Nephron (organoid): ENCODE measurements at regions not wholly inside any gene's neighbourhood (a gene's known extent, or its start where the extent isn't known, plus 50 kb on each side); places are given as distances from the start of the nearest gene placed in this dataset.
"Not testable (repeated sequence)": the region's sequence is repeated elsewhere in the genome, so short reads cannot be mapped to it uniquely, and the experiment has no call there.

ENCODE experiments used
- H3K27ac Mint-ChIP-seq, 3 experiments: 2 replicates each; pipeline ENCODE4 v1.8.0; 2020; ENCODE audit warnings: mixed read lengths in 3 of 3, mild to moderate bottlenecking in 2 of 3, moderate library complexity in 1 of 3
- H3K27me3 Mint-ChIP-seq: 2 replicates; pipeline ENCODE4 v1.8.0; 2021; ENCODE audit warnings: low read depth, mild to moderate bottlenecking, moderate library complexity, mixed read lengths
- H3K36me3 Mint-ChIP-seq: 2 replicates; pipeline ENCODE4 v1.8.0; 2020; ENCODE audit warnings: low read depth, mixed read lengths
- H3K4me1 Mint-ChIP-seq: 2 replicates; pipeline ENCODE4 v1.8.0; 2020; ENCODE audit warnings: mixed read lengths
- H3K4me3 Mint-ChIP-seq, 3 experiments: 2 replicates each; pipeline ENCODE4 v1.8.0; 2020; ENCODE audit warnings: mild to moderate bottlenecking in 3 of 3, mixed read lengths in 3 of 3, moderate library complexity in 2 of 3
- H3K9me3 Mint-ChIP-seq: 2 replicates; pipeline ENCODE4 v1.8.0; 2020; ENCODE audit warnings: mixed read lengths
- TF ChIP-seq, protein P1 (sequence below), 3 experiments: fragments of 200-600 bp; sonication (generic); IDR thresholded peaks; one replicate each; pipeline ENCODE4 v1.5.0; 2021; ENCODE audit warnings: antibody characterized with exemption in 3 of 3; ENCODE audit not compliant: unreplicated experiment in 3 of 3

DNA sequence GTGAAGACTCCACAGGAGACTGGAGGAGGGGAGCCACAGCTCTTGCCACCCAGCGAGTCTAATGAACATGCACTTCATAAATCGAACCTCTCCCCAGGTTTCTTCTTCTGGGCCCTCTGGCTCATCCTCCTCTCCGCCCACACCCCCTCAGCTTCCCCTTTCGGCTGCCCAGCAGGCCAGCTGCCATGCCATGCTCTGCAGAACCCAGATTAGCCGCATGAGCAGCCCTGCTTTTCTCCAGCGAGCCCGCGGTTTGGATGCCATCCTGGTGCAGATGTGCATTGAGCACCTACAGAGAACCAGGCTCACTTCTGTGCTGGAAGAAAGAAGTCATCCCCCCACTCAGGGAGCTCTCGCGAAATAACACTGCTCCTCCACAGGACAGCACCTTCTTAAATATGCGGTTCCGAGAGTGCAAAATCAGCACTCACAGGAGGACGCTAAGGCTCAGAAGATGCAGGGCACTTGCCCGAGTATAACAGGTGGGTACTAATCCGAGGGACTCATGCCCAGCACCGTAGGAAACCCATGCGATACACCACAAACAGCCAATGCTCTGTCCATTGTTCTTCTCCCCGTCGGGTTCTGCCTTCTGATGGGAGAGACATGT lies 143.0 kb upstream of the THBS2 start:
- TF ChIP-seq, protein P1, sequence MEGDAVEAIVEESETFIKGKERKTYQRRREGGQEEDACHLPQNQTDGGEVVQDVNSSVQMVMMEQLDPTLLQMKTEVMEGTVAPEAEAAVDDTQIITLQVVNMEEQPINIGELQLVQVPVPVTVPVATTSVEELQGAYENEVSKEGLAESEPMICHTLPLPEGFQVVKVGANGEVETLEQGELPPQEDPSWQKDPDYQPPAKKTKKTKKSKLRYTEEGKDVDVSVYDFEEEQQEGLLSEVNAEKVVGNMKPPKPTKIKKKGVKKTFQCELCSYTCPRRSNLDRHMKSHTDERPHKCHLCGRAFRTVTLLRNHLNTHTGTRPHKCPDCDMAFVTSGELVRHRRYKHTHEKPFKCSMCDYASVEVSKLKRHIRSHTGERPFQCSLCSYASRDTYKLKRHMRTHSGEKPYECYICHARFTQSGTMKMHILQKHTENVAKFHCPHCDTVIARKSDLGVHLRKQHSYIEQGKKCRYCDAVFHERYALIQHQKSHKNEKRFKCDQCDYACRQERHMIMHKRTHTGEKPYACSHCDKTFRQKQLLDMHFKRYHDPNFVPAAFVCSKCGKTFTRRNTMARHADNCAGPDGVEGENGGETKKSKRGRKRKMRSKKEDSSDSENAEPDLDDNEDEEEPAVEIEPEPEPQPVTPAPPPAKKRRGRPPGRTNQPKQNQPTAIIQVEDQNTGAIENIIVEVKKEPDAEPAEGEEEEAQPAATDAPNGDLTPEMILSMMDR (IDR thresholded peaks at IDR 0.05; ENCODE audit: unreplicated experiment in 3 of 3) = no peak
- Mint-ChIP-seq H3K4me3 (no peak overlapping the region), H3K9me3 (peaks cover 5% of the 10 kb centered on the region), H3K4me1 (no peaks in the 10 kb centered on the region), H3K27ac (no peak overlapping the region), H3K36me3 (no peaks in the 10 kb centered on the region), H3K27me3 (no peaks in the 10 kb centered on the region)

GRCh38 chr6:169396009-169396539 lies 142.4 kb upstream of the THBS2 start:
- not testable (repeated sequence) for H3K4me1 Mint-ChIP-seq, H3K27ac Mint-ChIP-seq, H3K27me3 Mint-ChIP-seq, H3K9me3 Mint-ChIP-seq, H3K36me3 Mint-ChIP-seq, H3K4me3 Mint-ChIP-seq

GRCh38 chr6:169395080-169395805 lies 141.6 kb upstream of the THBS2 start:
- TF ChIP-seq, protein P1 (IDR thresholded peaks at IDR 0.05; ENCODE audit: unreplicated experiment in 3 of 3) = no peak

DNA sequence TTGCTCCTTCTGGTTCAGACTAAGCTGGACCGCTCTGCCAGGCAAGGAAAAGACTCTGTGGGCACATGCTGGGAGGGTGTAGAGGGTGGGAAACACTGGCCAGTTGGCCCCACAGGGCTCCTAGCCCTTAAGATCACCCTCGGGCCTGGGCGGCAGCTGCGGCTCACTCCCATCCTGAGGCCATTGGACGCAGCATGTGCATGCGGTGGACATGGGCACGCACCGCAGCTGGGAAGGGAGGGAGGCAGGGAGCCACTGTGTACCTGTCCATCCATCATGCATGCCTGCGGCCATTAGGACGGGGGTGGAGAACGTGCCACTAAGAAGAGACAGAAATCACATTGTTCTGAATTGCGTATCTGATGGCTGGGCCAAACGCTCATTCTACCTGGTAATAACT lies 140.1 kb upstream of the THBS2 start:
- no peak overlapping the region for H3K27ac Mint-ChIP-seq
- TF ChIP-seq, protein P1 (IDR thresholded peaks at IDR 0.05; ENCODE audit: unreplicated experiment in 3 of 3) = no peak
- H3K4me3 Mint-ChIP-seq = no peak overlapping the region
- no peaks in the 10 kb centered on the region for H3K27me3 Mint-ChIP-seq
- H3K4me1 Mint-ChIP-seq = peaks cover 5% of the 10 kb centered on the region
- peaks cover 5% of the 10 kb centered on the region for H3K36me3 Mint-ChIP-seq
- peaks cover 23% of the 10 kb centered on the region for H3K9me3 Mint-ChIP-seq

More at GRCh38 chr6:169395080-169395805, 141.6 kb upstream of the THBS2 start:
- H3K36me3 Mint-ChIP-seq = no peaks in the 10 kb centered on the region
- peaks cover 17% of the 10 kb centered on the region for H3K9me3 Mint-ChIP-seq
- H3K27me3 Mint-ChIP-seq = no peaks in the 10 kb centered on the region
- no peaks in the 10 kb centered on the region for H3K4me1 Mint-ChIP-seq
- H3K4me3 Mint-ChIP-seq = no peak overlapping the region
- H3K27ac Mint-ChIP-seq = no peak overlapping the region

GRCh38 chr6:169391473-169392071 lies 137.9 kb upstream of the THBS2 start:
- Mint-ChIP-seq H3K36me3 (peaks cover 5% of the 10 kb centered on the region), H3K27me3 (peaks cover 3% of the 10 kb centered on the region), H3K4me3 (no peak overlapping the region), H3K9me3 (peaks cover 23% of the 10 kb centered on the region), H3K4me1 (peaks cover 20% of the 10 kb centered on the region), H3K27ac (no peak overlapping the region)
- TF ChIP-seq, protein P1 (IDR thresholded peaks at IDR 0.05; ENCODE audit: unreplicated experiment in 3 of 3) = no peak

- H3K9me3 Mint-ChIP-seq = peaks cover 23% of the 10 kb centered on the region
- H3K27ac Mint-ChIP-seq = peak overlapping the region in 2 of 3 experiments; percentile 73 to 90
- H3K36me3 Mint-ChIP-seq = peaks cover 5% of the 10 kb centered on the region
- H3K4me3 Mint-ChIP-seq = no peak overlapping the region
- TF ChIP-seq, protein P1 (IDR thresholded peaks at IDR 0.05; ENCODE audit: unreplicated experiment in 3 of 3) = no peak
- peaks cover 3% of the 10 kb centered on the region for H3K27me3 Mint-ChIP-seq
- H3K4me1 Mint-ChIP-seq = peaks cover 20% of the 10 kb centered on the region
Observed at GRCh38 chr6:169388395-169389166, 134.9 kb upstream of the THBS2 start.
